Keratinocyte (primary cell): ENCODE measurements at regions not wholly inside any gene's neighbourhood (a gene's known extent, or its start where the extent isn't known, plus 50 kb on each side); places are given as distances from the start of the nearest gene placed in this dataset.

Experiments
- DNase-seq: peaks from one replicate; pipeline ENCODE4 v3.0.0-alpha.2; 2011; ENCODE audit warnings: low read depth, missing footprints, low spot score
- FAIRE-seq: peaks from 2 replicates; lab custom pipeline; 2011; peaks lifted over from hg19 to GRCh38; lab: Jason Lieb, UNC
- H2AFZ ChIP-seq: 2 replicates; pipeline ENCODE4 v1.6.0; 2012; ENCODE audit warnings: low read length, control low read depth, inconsistent platforms; ENCODE audit not compliant: control insufficient read depth
- H3K27ac ChIP-seq: 2 replicates; pipeline ENCODE4 v1.5.1; 2011; ENCODE audit warnings: low read length; ENCODE audit not compliant: control insufficient read depth, insufficient read depth
- H3K27me3 ChIP-seq: 3 replicates; pipeline ENCODE4 v1.6.0; 2011; ENCODE audit warnings: low read length; ENCODE audit not compliant: control insufficient read depth, insufficient read depth; ENCODE audit errors: extremely low read depth
- H3K36me3 ChIP-seq, 2 experiments: 2 replicates in 1 of 2; 3 replicates in 1 of 2; pipeline ENCODE4 v1.5.1; 2011; ENCODE audit warnings: low read length in 2 of 2, mild to moderate bottlenecking in 1 of 2; ENCODE audit not compliant: control insufficient read depth in 2 of 2, insufficient read depth in 2 of 2; ENCODE audit errors: extremely low read depth in 1 of 2
- H3K4me1 ChIP-seq: 3 replicates; pipeline ENCODE4 v1.5.1; 2011; ENCODE audit warnings: low read length; ENCODE audit not compliant: control insufficient read depth, insufficient read depth; ENCODE audit errors: extremely low read depth
- H3K4me2 ChIP-seq: 3 replicates; pipeline ENCODE4 v1.6.0; 2011; ENCODE audit warnings: low read depth, low read length; ENCODE audit not compliant: control insufficient read depth, insufficient read depth; ENCODE audit errors: extremely low read depth
- H3K4me3 ChIP-seq, 3 experiments: fragments of 200-600 bp in 1 of 3; sonication (generic) in 1 of 3; 2 replicates in 2 of 3; 3 replicates in 1 of 3; pipeline ENCODE4 v1.5.1; 2011 to 2016; ENCODE audit warnings: low read length in 3 of 3, mild to moderate bottlenecking in 3 of 3, control low read depth in 2 of 3, inconsistent platforms in 1 of 3, low read depth in 1 of 3, mixed read lengths in 1 of 3, mixed run types in 1 of 3, moderate library complexity in 1 of 3; ENCODE audit not compliant: control insufficient read depth in 2 of 3, insufficient read depth in 2 of 3; ENCODE audit errors: extremely low read depth in 1 of 3
- H3K79me2 ChIP-seq: 2 replicates; pipeline ENCODE4 v1.6.0; 2012; ENCODE audit warnings: low read length; ENCODE audit not compliant: control insufficient read depth, insufficient read depth
- H3K9ac ChIP-seq: 3 replicates; pipeline ENCODE4 v1.6.0; 2011; ENCODE audit warnings: low read length; ENCODE audit not compliant: control insufficient read depth, insufficient read depth; ENCODE audit errors: extremely low read depth
- H3K9me1 ChIP-seq: 3 replicates; pipeline ENCODE4 v1.6.0; 2011; ENCODE audit warnings: low read length; ENCODE audit not compliant: control insufficient read depth, insufficient read depth; ENCODE audit errors: extremely low read depth
- H3K9me3 ChIP-seq: 2 replicates; pipeline ENCODE4 v1.5.1; 2012; ENCODE audit warnings: low read depth, low read length; ENCODE audit not compliant: control insufficient read depth
- H4K20me1 ChIP-seq: 3 replicates; pipeline ENCODE4 v1.6.0; 2011; ENCODE audit warnings: low read length; ENCODE audit not compliant: control insufficient read depth, insufficient read depth; ENCODE audit errors: extremely low read depth
- EZH2 ChIP-seq: IDR thresholded peaks from one replicate; pipeline ENCODE4 v1.6.1; 2012; ENCODE audit warnings: inconsistent platforms, mild to moderate bottlenecking, low read length, moderate library complexity
- dilution Hi-C: fragments of 300-500 bp; cut with MboI; formaldehyde crosslinking; loops from one replicate; pipeline ENCODE4 v1.7.0; 2020; ENCODE audit warnings: low sequenced_read_pairs; ENCODE audit not compliant: extremely low pct_ligation_motif_present
- TF ChIP-seq, protein P1 (sequence below), 3 experiments: IDR thresholded peaks in 1 of 3; conservative IDR thresholded peaks in 1 of 3; optimal IDR thresholded peaks in 1 of 3; 2 replicates in 2 of 3; 3 replicates in 1 of 3; pipeline versions ENCODE3 to v1.5.1; 2011; ENCODE audit warnings: low read length in 3 of 3, mild to moderate bottlenecking in 3 of 3, moderate library complexity in 2 of 3, control low read depth in 1 of 3, inconsistent platforms in 1 of 3; ENCODE audit not compliant: insufficient read depth in 2 of 3; ENCODE audit errors: extremely low read depth in 1 of 3

DNA sequence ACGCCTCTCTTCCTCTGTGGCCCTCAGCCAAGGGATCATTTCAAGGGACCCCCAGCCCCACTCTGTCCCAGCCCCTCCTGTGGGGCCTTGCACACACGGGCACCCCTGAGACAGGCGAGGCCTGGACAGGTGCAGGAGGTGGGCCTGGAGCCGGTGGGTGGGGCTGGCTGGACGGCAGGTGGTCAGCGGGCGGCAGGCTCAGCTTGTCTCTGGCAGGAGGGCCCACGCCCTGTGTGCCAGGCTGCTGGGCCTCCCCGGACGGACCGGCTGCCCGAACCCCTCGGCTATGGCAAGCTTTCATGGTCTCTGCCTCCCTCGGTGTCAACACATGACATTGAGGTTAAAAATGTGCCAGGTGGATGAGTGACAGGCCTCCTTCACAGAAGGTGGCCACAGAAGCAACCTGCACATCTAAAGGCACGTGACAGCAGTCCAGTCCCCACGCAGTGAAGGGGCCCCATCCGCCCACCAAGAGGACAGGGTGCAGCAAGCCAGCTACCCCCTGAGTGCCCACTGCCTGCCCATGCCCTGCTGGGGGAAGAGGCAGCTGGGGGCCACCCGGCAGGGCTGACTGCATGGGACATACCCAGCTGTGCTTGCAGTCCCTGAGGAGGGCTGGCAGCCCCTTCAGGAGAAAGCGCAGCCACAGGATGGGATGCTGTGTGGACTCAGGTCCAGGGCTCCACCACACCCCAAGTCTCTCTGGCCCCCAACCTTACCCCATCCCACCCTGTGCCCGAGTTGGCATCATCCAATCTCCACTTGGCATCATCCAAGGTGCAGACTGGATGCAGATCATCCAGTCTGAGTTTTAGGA is 109.3 kb downstream of the FAM53A start:
- H4K20me1 ChIP-seq, result no peaks in the 10 kb centered on the region
- no peak overlapping the region for H3K4me3 ChIP-seq
- H3K9ac ChIP-seq, result no peak overlapping the region
- no peaks in the 10 kb centered on the region for H3K79me2 ChIP-seq
- no peaks in the 10 kb centered on the region for H3K9me1 ChIP-seq
- TF ChIP-seq, protein P1, sequence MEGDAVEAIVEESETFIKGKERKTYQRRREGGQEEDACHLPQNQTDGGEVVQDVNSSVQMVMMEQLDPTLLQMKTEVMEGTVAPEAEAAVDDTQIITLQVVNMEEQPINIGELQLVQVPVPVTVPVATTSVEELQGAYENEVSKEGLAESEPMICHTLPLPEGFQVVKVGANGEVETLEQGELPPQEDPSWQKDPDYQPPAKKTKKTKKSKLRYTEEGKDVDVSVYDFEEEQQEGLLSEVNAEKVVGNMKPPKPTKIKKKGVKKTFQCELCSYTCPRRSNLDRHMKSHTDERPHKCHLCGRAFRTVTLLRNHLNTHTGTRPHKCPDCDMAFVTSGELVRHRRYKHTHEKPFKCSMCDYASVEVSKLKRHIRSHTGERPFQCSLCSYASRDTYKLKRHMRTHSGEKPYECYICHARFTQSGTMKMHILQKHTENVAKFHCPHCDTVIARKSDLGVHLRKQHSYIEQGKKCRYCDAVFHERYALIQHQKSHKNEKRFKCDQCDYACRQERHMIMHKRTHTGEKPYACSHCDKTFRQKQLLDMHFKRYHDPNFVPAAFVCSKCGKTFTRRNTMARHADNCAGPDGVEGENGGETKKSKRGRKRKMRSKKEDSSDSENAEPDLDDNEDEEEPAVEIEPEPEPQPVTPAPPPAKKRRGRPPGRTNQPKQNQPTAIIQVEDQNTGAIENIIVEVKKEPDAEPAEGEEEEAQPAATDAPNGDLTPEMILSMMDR (optimal IDR thresholded peaks at IDR 0.05 in 1 of 3, IDR thresholded peaks at IDR 0.05 in 1 of 3, conservative IDR thresholded peaks at IDR 0.05 in 1 of 3; ENCODE audit: extremely low read depth in 1 of 3, insufficient read depth in 2 of 3, low read length in 3 of 3), result no peak
- TF ChIP-seq EZH2, result no peak
- H3K4me1 ChIP-seq, result no peaks in the 10 kb centered on the region
- no peak overlapping the region for H2AFZ ChIP-seq
- no peaks in the 10 kb centered on the region for H3K9me3 ChIP-seq
- dilution Hi-C loops, result no loop called here
- H3K27me3 ChIP-seq, result peaks cover 13% of the 10 kb centered on the region
- no peaks in the 10 kb centered on the region for H3K36me3 ChIP-seq
- H3K27ac ChIP-seq, result no peak overlapping the region
- DNase-seq (no peak), FAIRE-seq (no peak)
- no peak overlapping the region for H3K4me2 ChIP-seq

DNA sequence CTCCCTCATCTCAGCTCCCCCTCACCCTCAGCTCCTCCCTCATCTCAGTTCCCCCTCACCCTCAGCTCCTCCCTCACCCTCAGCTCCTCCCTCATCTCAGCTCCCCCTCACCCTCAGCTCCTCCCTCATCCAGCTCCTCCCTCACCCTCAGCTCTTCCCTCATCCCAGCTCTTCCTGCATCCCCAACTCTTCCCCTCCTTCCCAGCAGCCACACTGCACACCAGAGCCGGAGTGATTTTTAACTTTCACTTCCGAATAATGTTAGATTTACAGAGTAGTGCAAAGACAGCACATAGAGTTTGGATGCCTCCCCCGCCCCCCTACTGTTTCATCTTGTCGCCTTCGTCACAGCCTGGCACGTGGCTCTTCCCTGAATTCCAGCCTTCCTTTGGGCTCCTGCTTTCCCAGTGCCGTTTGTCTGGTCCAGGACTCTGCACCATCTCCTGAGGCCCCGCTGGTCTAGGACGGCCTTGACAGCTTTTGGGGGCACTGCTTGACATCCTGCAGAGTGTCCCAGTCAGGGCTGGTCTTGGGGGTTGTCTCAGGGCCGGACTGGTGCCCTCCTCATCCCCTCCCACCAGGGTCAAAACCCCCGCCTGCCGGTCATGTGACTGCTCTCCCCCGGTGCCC is 110.2 kb downstream of the FAM53A start:
- H4K20me1 ChIP-seq, result no peaks in the 10 kb centered on the region
- H3K9ac ChIP-seq, result no peak overlapping the region
- no peaks in the 10 kb centered on the region for H3K4me1 ChIP-seq
- dilution Hi-C loops, result no loop called here
- H3K36me3 ChIP-seq, result no peaks in the 10 kb centered on the region
- no peak for FAIRE-seq
- no peaks in the 10 kb centered on the region for H3K79me2 ChIP-seq
- no peak overlapping the region for H3K27ac ChIP-seq
- TF ChIP-seq, protein P1 (optimal IDR thresholded peaks at IDR 0.05 in 1 of 3, IDR thresholded peaks at IDR 0.05 in 1 of 3, conservative IDR thresholded peaks at IDR 0.05 in 1 of 3; ENCODE audit: extremely low read depth in 1 of 3, insufficient read depth in 2 of 3, low read length in 3 of 3), result no peak
- TF ChIP-seq EZH2, result no peak
- no peaks in the 10 kb centered on the region for H3K9me1 ChIP-seq
- H3K27me3 ChIP-seq, result peaks cover 18% of the 10 kb centered on the region
- H2AFZ ChIP-seq, result no peak overlapping the region
- H3K9me3 ChIP-seq, result no peaks in the 10 kb centered on the region
- DNase-seq, result no peak
- no peak overlapping the region for H3K4me2 ChIP-seq
- no peak overlapping the region for H3K4me3 ChIP-seq
